ENCODE measurements at regions not wholly inside any gene's neighbourhood (a gene's known extent, or its start where the extent isn't known, plus 50 kb on each side); places are given as distances from the start of the nearest gene placed in this dataset.

DNA sequence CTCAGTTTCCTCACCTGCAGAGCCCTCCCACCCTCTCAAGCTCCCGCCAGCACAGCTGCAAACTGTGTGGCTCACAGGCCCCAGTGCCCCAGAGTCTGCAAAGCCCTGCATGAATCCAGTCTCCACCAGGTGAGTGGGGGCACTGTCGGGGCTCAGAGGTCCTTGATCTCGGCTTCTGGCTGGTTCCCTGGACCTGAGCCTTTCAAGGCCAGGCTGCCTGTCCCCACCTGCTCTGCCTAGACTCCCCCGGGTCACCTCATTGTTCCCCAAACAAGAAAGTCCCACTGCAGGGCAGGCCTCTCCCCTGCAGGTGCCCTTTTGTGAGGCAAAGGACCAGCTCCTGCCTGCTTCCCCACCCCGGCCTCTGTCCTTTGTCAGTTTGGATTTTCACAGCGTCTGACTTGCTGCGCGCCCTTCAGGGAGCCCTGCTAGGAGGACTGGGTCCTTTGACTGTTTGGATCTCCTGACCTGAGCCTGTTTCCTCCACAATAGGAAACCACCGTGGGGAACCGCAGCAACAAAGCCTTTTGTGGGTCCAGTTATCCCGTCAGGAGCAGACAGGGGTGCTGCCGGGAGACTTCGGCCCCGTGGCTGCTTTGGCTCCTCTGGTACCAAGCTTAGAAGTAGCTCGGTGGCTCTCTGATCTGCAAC, 200.5 kb upstream of the HDAC4 start:
- no peak for DNase-seq
- Mint-ChIP-seq H3K9me3 (peaks cover 0 to 4% (median 2%) of the 10 kb centered on the region in 7 donors), H3K4me1 (peaks cover 55% of the 10 kb centered on the region), H3K4me3 (no peak overlapping the region), H3K27me3 (ENCODE audit: low read depth in 3 of 3) (peaks cover 0 to 3% (median 0%) of the 10 kb centered on the region in 3 donors), H3K36me3 (peaks cover 0 to 4% of the 10 kb centered on the region in 2 donors), H3K27ac (peak overlapping the region in 2 of 7 donors; percentile 18 to 40)
- Histone ChIP-seq H3K4me1 (ENCODE audit: control insufficient read depth in 1 of 2, insufficient read depth in 2 of 2, low read length in 2 of 2) (peaks cover 43 to 58% of the 10 kb centered on the region in 2 donors), H3K4me2 (replicated peaks; ENCODE audit: extremely low read depth, low read length, poor library complexity, severe bottlenecking) (no peak overlapping the region), H3K27me3 (ENCODE audit: control insufficient read depth in 2 of 2, insufficient read depth in 2 of 2, low read length in 2 of 2) (no peaks in the 10 kb centered on the region), H3K9me3 (replicated peaks in 1 of 2; ENCODE audit: control insufficient read depth in 1 of 2, insufficient read depth in 1 of 2, low read length in 2 of 2) (peaks cover 0 to 4% of the 10 kb centered on the region in 2 donors), H3K4me3 (replicated peaks in 1 of 3; ENCODE audit: low read depth in 2 of 3, low read length in 3 of 3) (peak overlapping the region in 1 of 3 experiments; percentile 18), H2AFZ (ENCODE audit: insufficient read depth, low read depth, low read length, poor library complexity, severe bottlenecking) (no peak overlapping the region), H3K9ac (ENCODE audit: insufficient read depth, low read length, poor library complexity, severe bottlenecking) (no peak overlapping the region), H3K79me2 (ENCODE audit: insufficient read depth, low read length) (no peaks in the 10 kb centered on the region), H4K20me1 (ENCODE audit: insufficient read depth, low read length) (no peaks in the 10 kb centered on the region), H3K36me3 (replicated peaks in 1 of 2; ENCODE audit: control insufficient read depth in 1 of 2, insufficient read depth in 2 of 2, low read length in 2 of 2) (no peaks in the 10 kb centered on the region), H3K27ac (ENCODE audit: low read depth in 1 of 2, low read length in 2 of 2) (peak overlapping the region; percentile 9 to 59)
- intact Hi-C loops (cut with micrococcal nuclease): loop anchor here in 1 of 2 donors (5.0 to 10.0 kb wide), 2 partner anchors 56 to 97 kb away; no protein-coding TSS in a partner anchor
- WGBS (ENCODE audit: insufficient coverage): 80% methylated on average over 15 of the region's 15 CpGs
- TF ChIP-seq, protein P1, sequence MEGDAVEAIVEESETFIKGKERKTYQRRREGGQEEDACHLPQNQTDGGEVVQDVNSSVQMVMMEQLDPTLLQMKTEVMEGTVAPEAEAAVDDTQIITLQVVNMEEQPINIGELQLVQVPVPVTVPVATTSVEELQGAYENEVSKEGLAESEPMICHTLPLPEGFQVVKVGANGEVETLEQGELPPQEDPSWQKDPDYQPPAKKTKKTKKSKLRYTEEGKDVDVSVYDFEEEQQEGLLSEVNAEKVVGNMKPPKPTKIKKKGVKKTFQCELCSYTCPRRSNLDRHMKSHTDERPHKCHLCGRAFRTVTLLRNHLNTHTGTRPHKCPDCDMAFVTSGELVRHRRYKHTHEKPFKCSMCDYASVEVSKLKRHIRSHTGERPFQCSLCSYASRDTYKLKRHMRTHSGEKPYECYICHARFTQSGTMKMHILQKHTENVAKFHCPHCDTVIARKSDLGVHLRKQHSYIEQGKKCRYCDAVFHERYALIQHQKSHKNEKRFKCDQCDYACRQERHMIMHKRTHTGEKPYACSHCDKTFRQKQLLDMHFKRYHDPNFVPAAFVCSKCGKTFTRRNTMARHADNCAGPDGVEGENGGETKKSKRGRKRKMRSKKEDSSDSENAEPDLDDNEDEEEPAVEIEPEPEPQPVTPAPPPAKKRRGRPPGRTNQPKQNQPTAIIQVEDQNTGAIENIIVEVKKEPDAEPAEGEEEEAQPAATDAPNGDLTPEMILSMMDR (IDR thresholded peaks at IDR 0.05): no peak

DNA sequence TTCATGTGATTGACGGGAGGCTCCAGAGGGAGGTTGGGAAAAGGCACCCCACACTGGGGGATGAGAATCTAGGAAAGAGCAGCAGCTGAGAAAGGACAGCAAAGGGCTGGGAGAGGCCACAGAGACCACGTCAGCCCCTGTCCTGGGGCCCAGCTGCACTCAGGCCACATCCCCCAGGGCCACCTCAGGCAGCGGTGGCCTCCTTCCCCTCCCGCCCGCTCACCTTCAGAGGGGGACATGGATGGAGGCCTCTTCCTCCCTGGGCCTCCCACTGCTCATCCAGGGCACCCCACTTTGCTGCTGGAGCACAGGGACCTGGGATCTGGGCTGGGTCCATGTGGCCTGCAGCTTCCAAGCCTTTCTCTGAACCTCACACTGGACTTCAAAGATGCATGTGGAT, 199.8 kb upstream of the HDAC4 start:
- Mint-ChIP-seq H3K36me3 (peaks cover 0 to 4% of the 10 kb centered on the region in 2 donors), H3K4me1 (peaks cover 48% of the 10 kb centered on the region), H3K27me3 (ENCODE audit: low read depth in 3 of 3) (peaks cover 0 to 3% (median 0%) of the 10 kb centered on the region in 3 donors), H3K27ac (peak overlapping the region in 2 of 7 donors; percentile 13 to 40), H3K4me3 (no peak overlapping the region), H3K9me3 (peaks cover 0 to 4% (median 2%) of the 10 kb centered on the region in 7 donors)
- DNase-seq: no peak
- Histone ChIP-seq H3K9me3 (replicated peaks in 1 of 2; ENCODE audit: control insufficient read depth in 1 of 2, insufficient read depth in 1 of 2, low read length in 2 of 2) (peaks cover 0 to 4% of the 10 kb centered on the region in 2 donors), H3K27me3 (ENCODE audit: control insufficient read depth in 2 of 2, insufficient read depth in 2 of 2, low read length in 2 of 2) (no peaks in the 10 kb centered on the region), H3K36me3 (replicated peaks in 1 of 2; ENCODE audit: control insufficient read depth in 1 of 2, insufficient read depth in 2 of 2, low read length in 2 of 2) (no peaks in the 10 kb centered on the region), H3K9ac (ENCODE audit: insufficient read depth, low read length, poor library complexity, severe bottlenecking) (no peak overlapping the region), H3K4me3 (replicated peaks in 1 of 3; ENCODE audit: low read depth in 2 of 3, low read length in 3 of 3) (no peak overlapping the region), H3K4me2 (replicated peaks; ENCODE audit: extremely low read depth, low read length, poor library complexity, severe bottlenecking) (no peak overlapping the region), H4K20me1 (ENCODE audit: insufficient read depth, low read length) (no peaks in the 10 kb centered on the region), H3K27ac (ENCODE audit: low read depth in 1 of 2, low read length in 2 of 2) (no peak overlapping the region), H3K79me2 (ENCODE audit: insufficient read depth, low read length) (no peaks in the 10 kb centered on the region), H3K4me1 (ENCODE audit: control insufficient read depth in 1 of 2, insufficient read depth in 2 of 2, low read length in 2 of 2) (peaks cover 38 to 51% of the 10 kb centered on the region in 2 donors), H2AFZ (ENCODE audit: insufficient read depth, low read depth, low read length, poor library complexity, severe bottlenecking) (no peak overlapping the region)
- TF ChIP-seq, protein P1 (IDR thresholded peaks at IDR 0.05): no peak
- WGBS (ENCODE audit: insufficient coverage): 94% methylated on average over 4 of the region's 5 CpGs
- intact Hi-C loops (cut with micrococcal nuclease): loop anchor here in 1 of 2 donors (5.0 to 10.0 kb wide), 2 partner anchors 57 to 96 kb away; no protein-coding TSS in a partner anchor
